OCI-LY1 (cell line): ENCODE measurements at regions not wholly inside any gene's neighbourhood (a gene's known extent, or its start where the extent isn't known, plus 50 kb on each side); places are given as distances from the start of the nearest gene placed in this dataset.

Source experiments
- EZH2 ChIP-seq: fragments of 200-600 bp; sonication (generic), shearing (Covaris generic); IDR thresholded peaks from 2 replicates; pipeline ENCODE4 v1.8.0; 2017; ENCODE audit warnings: borderline replicate concordance, mixed run types, mild to moderate bottlenecking, antibody characterized with exemption, low read length, moderate library complexity, mixed read lengths
- TF ChIP-seq, protein P1 (sequence below): fragments of 200-600 bp; sonication (generic), shearing (Covaris generic); IDR thresholded peaks from 2 replicates; pipeline ENCODE4 v1.5.1; 2017; ENCODE audit warnings: mild to moderate bottlenecking, antibody characterized with exemption, low read length, moderate library complexity, mixed read lengths

DNA sequence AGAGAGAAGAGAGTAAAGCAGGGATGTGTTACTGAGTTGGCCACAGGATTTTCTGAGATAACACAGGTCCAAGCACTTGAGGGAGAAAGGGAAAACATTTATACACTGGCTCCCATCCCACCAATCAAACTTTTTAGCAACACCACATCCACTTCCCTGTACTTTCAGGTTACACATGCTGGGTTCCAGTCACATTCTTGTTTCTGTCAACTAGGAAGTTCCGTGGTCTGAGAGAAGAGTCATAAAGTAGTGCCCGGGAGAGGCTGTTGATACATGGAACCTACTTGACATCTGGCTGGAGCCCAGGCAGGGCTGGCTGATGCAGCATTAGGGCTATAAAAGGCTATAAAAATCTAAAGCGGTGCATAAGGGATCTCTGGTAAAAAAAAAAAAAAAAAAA lies 473.9 kb upstream of the COX7C start:
- TF ChIP-seq, protein P1, sequence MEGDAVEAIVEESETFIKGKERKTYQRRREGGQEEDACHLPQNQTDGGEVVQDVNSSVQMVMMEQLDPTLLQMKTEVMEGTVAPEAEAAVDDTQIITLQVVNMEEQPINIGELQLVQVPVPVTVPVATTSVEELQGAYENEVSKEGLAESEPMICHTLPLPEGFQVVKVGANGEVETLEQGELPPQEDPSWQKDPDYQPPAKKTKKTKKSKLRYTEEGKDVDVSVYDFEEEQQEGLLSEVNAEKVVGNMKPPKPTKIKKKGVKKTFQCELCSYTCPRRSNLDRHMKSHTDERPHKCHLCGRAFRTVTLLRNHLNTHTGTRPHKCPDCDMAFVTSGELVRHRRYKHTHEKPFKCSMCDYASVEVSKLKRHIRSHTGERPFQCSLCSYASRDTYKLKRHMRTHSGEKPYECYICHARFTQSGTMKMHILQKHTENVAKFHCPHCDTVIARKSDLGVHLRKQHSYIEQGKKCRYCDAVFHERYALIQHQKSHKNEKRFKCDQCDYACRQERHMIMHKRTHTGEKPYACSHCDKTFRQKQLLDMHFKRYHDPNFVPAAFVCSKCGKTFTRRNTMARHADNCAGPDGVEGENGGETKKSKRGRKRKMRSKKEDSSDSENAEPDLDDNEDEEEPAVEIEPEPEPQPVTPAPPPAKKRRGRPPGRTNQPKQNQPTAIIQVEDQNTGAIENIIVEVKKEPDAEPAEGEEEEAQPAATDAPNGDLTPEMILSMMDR, result no peak
- TF ChIP-seq EZH2, result no peak
